Fibroblast of skin of abdomen (primary cell): ENCODE measurements at regions not wholly inside any gene's neighbourhood (a gene's known extent, or its start where the extent isn't known, plus 50 kb on each side); places are given as distances from the start of the nearest gene placed in this dataset.

Experiments used
- DNase-seq: peaks from one replicate; pipeline ENCODE4 v3.0.0-alpha.2; 2013

- no peak for DNase-seq
Observed at GRCh38 chr20:48352042-48352441, 475.8 kb downstream of the PREX1 start.

GRCh38 chr20:48350313-48350988, 477.3 kb downstream of the PREX1 start:
- no peak for DNase-seq

- DNase-seq, result no peak
Observed at GRCh38 chr20:48349656-48350055, 478.1 kb downstream of the PREX1 start.

- DNase-seq, result no peak
Observed at GRCh38 chr20:48348022-48348421, 479.8 kb downstream of the PREX1 start.

GRCh38 chr20:48342822-48343513, 484.8 kb downstream of the PREX1 start:
- no peak for DNase-seq

GRCh38 chr20:48340883-48341281, 486.9 kb downstream of the PREX1 start:
- no peak for DNase-seq

- DNase-seq, result no peak
Observed at GRCh38 chr20:48339986-48340882, 487.6 kb downstream of the PREX1 start.

GRCh38 chr20:48339190-48339985, 488.4 kb downstream of the PREX1 start:
- peak; percentile 82 for DNase-seq

- peak; percentile 92 for DNase-seq
Observed at GRCh38 chr20:48338717-48339116, 489.1 kb downstream of the PREX1 start.

- DNase-seq, result peak; percentile 67
Observed at GRCh38 chr20:48336597-48336996, 491.2 kb downstream of the PREX1 start.

GRCh38 chr20:48335308-48336050, 492.3 kb downstream of the PREX1 start:
- DNase-seq, result no peak

GRCh38 chr20:48333707-48334106, 494.1 kb downstream of the PREX1 start:
- DNase-seq, result no peak

GRCh38 chr20:48332555-48332954, 495.2 kb downstream of the PREX1 start:
- DNase-seq, result peak; percentile 65

GRCh38 chr20:48331518-48332286, 496.1 kb downstream of the PREX1 start:
- no peak for DNase-seq

- peak; percentile 65 for DNase-seq
Observed at GRCh38 chr20:48329676-48330664, 497.8 kb downstream of the PREX1 start.

GRCh38 chr20:48329031-48329615, 498.7 kb downstream of the PREX1 start:
- DNase-seq, result peak; percentile 37

GRCh38 chr20:48327848-48328247, 500.0 kb downstream of the PREX1 start:
- DNase-seq, result peak; percentile 38

GRCh38 chr20:48326868-48327267, 500.9 kb downstream of the PREX1 start:
- DNase-seq, result no peak

GRCh38 chr20:48326434-48326691, 501.4 kb downstream of the PREX1 start:
- DNase-seq, result no peak
